CD4-positive, alpha-beta T cell treated with Interleukin-21 for 1 hour (primary cell): ENCODE measurements at regions not wholly inside any gene's neighbourhood (a gene's known extent, or its start where the extent isn't known, plus 50 kb on each side); places are given as distances from the start of the nearest gene placed in this dataset.

Experiments used
- DNase-seq: peaks from one replicate; pipeline ENCODE4 v3.0.0-alpha.2; 2020

GRCh38 chr22:34160141-34160783, 240.0 kb upstream of the LARGE1 start:
- DNase-seq, result no peak

GRCh38 chr22:34161431-34162123, 241.3 kb upstream of the LARGE1 start:
- no peak for DNase-seq

DNA sequence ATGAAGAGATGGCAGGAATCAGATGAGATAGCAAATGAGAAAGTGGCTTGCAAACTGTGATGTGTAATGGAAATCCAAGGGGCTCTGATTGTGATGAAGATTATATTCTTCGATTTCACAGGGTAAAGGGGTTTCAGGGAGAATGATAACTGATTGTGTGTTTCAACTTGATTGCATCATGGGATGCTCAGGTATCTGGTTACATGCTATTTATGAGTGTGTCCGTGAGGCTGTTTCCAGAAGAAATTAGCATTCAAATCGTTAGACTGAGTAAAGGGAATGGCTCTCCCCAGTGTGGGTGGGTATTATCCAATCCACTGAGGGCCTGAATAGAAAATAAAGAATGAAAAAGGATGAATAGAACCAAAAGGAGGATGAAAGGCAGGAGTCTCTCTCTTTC, 278.7 kb upstream of the LARGE1 start:
- DNase-seq, result no peak

DNA sequence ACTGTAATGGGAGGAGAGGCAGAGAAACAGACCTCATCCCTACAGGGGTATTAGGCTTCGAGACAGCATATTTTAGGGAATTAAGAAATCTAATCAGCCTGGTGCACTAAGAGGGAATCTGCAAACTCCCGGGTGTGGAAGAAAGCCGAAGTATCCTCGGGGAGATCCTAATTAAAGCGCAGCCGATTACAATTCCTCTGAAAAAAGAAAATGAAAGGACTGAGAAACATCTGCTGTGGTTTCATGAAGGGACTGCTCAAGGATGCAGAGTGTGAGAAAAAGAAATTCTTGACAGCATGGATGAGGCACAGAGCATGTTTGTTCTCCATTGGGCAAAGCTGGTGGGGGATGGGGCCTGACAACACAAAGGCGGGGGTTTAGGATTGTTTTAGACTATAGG, 290.0 kb upstream of the LARGE1 start:
- no peak for DNase-seq

DNA sequence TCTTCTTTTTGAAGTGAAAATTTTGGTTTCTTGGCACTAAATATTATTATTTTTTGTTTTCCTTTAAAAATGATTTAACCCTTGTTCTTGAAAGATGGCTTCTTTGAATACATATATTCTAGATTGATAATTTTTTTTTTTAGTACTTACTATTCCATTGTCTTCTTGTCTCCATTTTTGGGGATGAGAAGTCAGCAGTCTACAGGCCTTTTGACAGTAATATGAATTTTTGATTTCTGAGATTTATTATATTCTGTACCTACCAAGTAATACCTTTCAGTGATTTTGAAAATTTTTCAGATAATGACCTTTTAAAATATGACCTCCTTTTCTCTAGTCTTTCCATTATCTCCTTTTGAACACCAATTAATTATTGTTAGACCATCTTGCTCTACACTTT, 294.1 kb upstream of the LARGE1 start:
- DNase-seq, result no peak

GRCh38 chr22:34225278-34225677, 305.0 kb upstream of the LARGE1 start:
- DNase-seq, result no peak

DNA sequence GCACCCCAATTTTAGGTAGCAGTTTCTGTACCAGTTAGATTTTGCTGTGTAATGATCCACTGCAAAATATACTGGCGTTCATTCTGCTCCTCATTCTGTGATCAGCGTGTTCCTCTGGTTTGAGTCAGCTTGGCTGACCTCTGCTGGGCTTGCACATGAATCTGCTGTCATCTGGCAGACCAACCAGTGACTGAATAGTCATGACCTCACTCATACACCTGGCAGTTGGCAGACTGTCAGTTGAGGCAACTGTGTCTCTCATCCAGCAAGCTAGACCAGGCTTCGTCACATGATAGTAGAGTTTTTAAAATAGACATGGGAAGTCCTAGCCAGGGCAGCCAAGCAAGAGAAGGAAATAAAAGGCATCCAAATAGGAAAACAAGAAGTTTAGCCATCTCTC, 316.3 kb upstream of the LARGE1 start:
- DNase-seq, result no peak

GRCh38 chr22:34239421-34239820, 319.1 kb upstream of the LARGE1 start:
- DNase-seq, result no peak

DNA sequence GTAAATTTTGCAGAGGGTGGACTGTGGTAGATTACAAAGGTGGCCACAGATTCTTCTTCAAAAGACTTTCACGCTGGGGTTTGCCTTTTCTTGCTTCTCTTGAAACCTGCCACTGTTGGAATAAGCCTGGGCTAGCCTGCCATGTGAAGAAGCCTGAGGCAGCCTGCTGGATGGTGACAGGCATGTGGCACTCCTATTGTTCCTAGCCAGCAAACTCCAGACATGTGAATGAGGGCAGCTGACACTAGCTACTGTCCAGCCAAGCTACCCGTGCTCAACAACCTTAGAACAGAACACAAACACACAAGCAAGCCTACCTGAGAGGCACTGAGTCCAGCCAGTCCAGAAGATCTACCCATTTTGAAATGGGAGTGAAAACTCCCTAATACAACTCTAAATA, 322.7 kb upstream of the LARGE1 start:
- no peak for DNase-seq

GRCh38 chr22:34255042-34255441, 334.8 kb upstream of the LARGE1 start:
- DNase-seq, result no peak

- DNase-seq, result no peak
These were observed 357.8 kb upstream of the LARGE1 start for GRCh38 chr22:34278121-34278520.

- no peak for DNase-seq
These were observed 361.5 kb upstream of the LARGE1 start for GRCh38 chr22:34281738-34282137.

GRCh38 chr22:34283844-34284243, 363.6 kb upstream of the LARGE1 start:
- DNase-seq, result no peak

- DNase-seq, result no peak
These were observed 373.0 kb upstream of the LARGE1 start for GRCh38 chr22:34293324-34293723.

GRCh38 chr22:34294476-34294875, 374.2 kb upstream of the LARGE1 start:
- no peak for DNase-seq

DNA sequence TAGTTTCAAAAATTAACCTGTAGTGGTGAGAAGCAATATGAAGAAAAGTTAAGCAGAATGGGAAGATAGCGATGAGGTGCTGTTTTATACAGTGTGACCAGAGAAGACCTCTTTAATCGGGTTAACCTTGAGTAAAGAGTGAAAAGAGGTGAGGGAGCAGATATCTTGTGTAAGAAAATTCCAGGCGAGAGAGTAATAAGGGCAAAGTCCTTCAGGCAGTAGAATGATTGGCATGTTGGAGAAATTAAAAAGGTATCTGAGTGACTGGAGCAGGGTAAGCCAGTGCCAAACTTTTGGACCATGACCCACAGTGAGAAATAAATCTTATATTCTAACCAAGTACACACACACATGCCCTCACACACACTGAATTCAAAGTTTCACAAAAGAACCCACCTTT, 374.7 kb upstream of the LARGE1 start:
- no peak for DNase-seq

GRCh38 chr22:34296461-34296860, 376.2 kb upstream of the LARGE1 start:
- DNase-seq, result no peak

GRCh38 chr22:34297536-34298120, 377.4 kb upstream of the LARGE1 start:
- no peak for DNase-seq

DNA sequence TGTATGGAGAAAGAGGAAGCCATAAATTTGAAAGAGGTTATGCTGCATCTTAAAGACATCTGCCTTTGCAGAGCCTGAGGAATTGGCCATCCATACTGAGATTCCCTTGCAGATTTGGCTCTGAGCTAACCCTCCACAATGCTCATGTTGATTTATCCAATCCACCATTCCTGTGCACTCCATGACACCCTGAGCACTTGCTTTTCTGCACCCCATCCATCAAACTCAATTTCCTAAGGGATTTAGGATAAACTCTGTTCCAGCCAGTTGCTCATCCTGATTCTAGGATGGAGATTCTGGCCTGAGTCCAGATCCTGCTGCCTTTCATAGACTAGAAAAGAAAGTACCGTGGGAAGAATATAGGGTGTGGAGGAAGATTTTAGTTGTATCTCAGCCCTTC, 379.2 kb upstream of the LARGE1 start:
- no peak for DNase-seq

DNA sequence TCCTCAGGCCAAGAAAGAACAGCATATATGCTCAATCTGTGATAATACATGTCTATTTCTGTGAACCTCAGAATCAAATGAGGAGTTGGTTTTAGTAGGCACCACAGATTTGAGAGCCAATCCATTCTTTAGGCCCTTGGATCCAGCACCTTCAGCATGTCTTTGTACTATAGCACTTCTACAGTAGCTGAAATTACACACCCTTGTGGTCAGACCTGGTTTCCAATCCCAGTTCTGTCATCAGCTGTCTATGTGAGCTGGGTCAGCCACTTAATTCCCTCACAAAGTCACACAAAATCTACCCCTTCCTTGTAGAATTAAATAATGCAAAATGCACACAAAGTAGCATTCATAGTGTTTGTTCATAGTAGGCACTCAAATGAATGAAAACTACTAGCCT, 381.3 kb upstream of the LARGE1 start:
- DNase-seq, result no peak

DNA sequence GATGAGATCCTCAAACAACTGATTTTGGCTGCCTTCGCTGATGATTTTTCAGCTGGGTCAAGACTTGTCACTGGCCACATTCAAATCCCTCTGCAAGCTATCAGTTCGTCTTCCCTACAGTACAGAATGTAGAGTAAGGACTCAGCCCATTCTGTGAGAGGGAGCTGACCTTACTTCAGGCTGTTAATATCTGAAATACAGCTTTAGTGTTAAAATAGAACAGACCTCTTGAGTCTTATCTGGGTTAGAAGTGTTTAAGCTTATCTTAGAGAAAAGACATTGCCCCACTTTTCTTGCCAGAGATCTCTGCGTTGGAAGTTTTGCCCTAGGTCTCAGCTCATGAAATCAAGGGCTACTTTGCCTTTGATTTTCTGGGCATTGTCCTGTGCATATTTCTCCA, 383.4 kb upstream of the LARGE1 start:
- DNase-seq, result no peak

GRCh38 chr22:34306361-34306760, 386.1 kb upstream of the LARGE1 start:
- DNase-seq, result no peak

DNA sequence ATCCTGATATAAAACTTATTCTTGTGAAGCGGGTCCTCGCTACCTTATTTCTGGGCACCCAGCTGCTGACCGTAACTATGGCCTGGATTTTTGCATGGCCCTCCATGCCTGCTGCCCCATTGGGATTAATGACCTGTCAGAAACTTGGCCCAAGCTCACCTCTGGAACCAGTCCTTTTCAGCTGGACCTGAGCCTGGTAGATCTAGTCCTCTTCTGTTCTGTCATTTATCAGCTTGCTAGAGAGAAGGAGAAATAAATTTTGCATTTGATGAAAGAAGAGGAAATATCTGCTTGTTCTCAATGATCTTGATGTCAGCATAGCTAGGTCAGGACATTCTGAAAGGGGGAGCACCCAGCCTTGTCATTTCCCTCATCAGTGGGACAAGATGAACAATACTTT, 387.8 kb upstream of the LARGE1 start:
- no peak for DNase-seq

DNA sequence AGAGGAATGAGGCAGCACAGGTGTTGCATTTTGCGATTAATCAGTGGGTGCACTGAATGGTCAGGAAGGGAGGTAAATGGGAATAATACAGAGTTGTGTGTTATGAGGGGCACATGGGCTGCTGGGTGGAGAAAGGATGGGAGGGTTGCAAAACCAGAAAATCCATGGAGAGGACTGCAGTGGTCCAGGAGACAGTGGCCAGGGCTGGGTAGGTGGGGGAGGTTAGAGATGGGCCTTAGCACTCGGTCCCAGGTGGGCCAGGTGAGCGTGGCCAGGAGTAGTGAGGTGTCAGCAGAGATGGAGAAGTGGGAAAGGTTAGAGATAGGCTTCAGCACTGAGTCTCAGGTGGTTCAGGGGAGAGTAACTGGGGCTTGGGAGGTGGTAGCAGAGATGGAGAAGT, 399.1 kb upstream of the LARGE1 start:
- no peak for DNase-seq

DNA sequence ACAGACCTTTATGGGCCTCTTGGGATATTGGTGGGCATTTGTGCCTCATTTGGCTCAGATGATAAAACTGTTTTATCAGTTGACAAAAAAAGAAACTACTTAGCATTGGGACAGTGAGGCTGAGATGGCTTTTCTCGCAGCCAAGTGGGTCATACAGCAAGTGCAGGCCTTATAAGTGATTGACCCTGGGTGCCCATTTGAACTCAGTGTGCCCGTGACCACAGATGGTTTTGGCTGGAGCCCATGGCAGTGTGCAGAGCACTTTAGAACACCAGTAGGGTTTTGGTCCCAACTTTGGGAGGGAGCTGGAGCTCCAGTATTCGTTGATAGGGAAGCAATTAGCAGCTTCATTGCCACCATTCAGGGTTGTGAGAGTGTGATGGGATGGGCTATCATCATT, 404.5 kb upstream of the LARGE1 start:
- DNase-seq, result no peak
